Mesenchymal stem cell (in vitro differentiated cells and primary cell): ENCODE measurements at regions not wholly inside any gene's neighbourhood (a gene's known extent, or its start where the extent isn't known, plus 50 kb on each side); places are given as distances from the start of the nearest gene placed in this dataset.
"Not testable (repeated sequence)": the region's sequence is repeated elsewhere in the genome, so short reads cannot be mapped to it uniquely, and the experiment has no call there.

Experiments used
- DNase-seq: peaks from one replicate; pipeline ENCODE4 v3.0.0-alpha.2; 2013
- H2AFZ ChIP-seq: one replicate; pipeline ENCODE4 v1.6.1; 2013; ENCODE audit warnings: low read depth, mild to moderate bottlenecking, control low read depth, inconsistent platforms, low read length, moderate library complexity
- H2AK5ac ChIP-seq: 2 replicates; pipeline ENCODE4 v1.6.1; 2013; ENCODE audit warnings: low read length, moderate library complexity, mild to moderate bottlenecking, inconsistent platforms; ENCODE audit not compliant: severe bottlenecking
- H2BK120ac ChIP-seq: one replicate; pipeline ENCODE4 v1.6.1; 2013; ENCODE audit warnings: low read depth, mild to moderate bottlenecking, inconsistent platforms, low read length, moderate library complexity
- H2BK12ac ChIP-seq, 2 experiments: one replicate each; pipeline ENCODE4 v1.6.1; 2013; ENCODE audit warnings: inconsistent platforms in 2 of 2, low read length in 2 of 2, mild to moderate bottlenecking in 2 of 2, moderate library complexity in 2 of 2, control low read depth in 1 of 2
- H2BK15ac ChIP-seq: one replicate; pipeline ENCODE4 v1.6.1; 2013; ENCODE audit warnings: mild to moderate bottlenecking, low read depth, inconsistent platforms; ENCODE audit not compliant: poor library complexity, severe bottlenecking
- H2BK5ac ChIP-seq: 2 replicates; pipeline ENCODE4 v1.6.1; 2013; ENCODE audit warnings: low read depth, mild to moderate bottlenecking, low read length, control low read depth, inconsistent platforms; ENCODE audit not compliant: poor library complexity, severe bottlenecking
- H3K14ac ChIP-seq, 2 experiments: one replicate each; pipeline ENCODE4 v1.6.1; 2013; ENCODE audit warnings: inconsistent platforms in 2 of 2, low read length in 2 of 2, control low read depth in 1 of 2, mild to moderate bottlenecking in 1 of 2, moderate library complexity in 1 of 2
- H3K18ac ChIP-seq, 2 experiments: one replicate each; pipeline ENCODE4 v1.6.1; 2013; ENCODE audit warnings: inconsistent platforms in 2 of 2, low read length in 2 of 2, control low read depth in 1 of 2, low read depth in 1 of 2, mild to moderate bottlenecking in 1 of 2
- H3K23ac ChIP-seq, 2 experiments: one replicate each; pipeline ENCODE4 v1.6.1; 2013; ENCODE audit warnings: inconsistent platforms in 2 of 2, low read length in 2 of 2, mild to moderate bottlenecking in 2 of 2, moderate library complexity in 2 of 2, control low read depth in 1 of 2
- H3K27ac ChIP-seq: 2 replicates; pipeline ENCODE4 v1.5.1; 2013; ENCODE audit warnings: mild to moderate bottlenecking, moderate library complexity, low read length, control low read depth, inconsistent platforms; ENCODE audit not compliant: poor library complexity, severe bottlenecking
- H3K27me3 ChIP-seq, 2 experiments: 2 replicates each; pipeline versions ENCODE4 v1.6.1 to v1.7.0; 2013; ENCODE audit warnings: low read length in 2 of 2, mild to moderate bottlenecking in 2 of 2, moderate library complexity in 2 of 2, control low read depth in 1 of 2, inconsistent platforms in 1 of 2; ENCODE audit not compliant: control insufficient read depth in 1 of 2, insufficient read depth in 1 of 2
- H3K36me3 ChIP-seq, 2 experiments: 2 replicates each; pipeline versions ENCODE4 v1.6.1 to v1.7.0; 2013; ENCODE audit warnings: low read length in 2 of 2, control low read depth in 1 of 2, inconsistent platforms in 1 of 2, low read depth in 1 of 2, mild to moderate bottlenecking in 1 of 2; ENCODE audit not compliant: insufficient read depth in 2 of 2, control insufficient read depth in 1 of 2
- H3K4ac ChIP-seq, 2 experiments: one replicate each; pipeline ENCODE4 v1.6.1; 2013; ENCODE audit warnings: inconsistent platforms in 2 of 2, low read length in 2 of 2, mild to moderate bottlenecking in 2 of 2, moderate library complexity in 2 of 2, control low read depth in 1 of 2, low read depth in 1 of 2
- H3K4me1 ChIP-seq: 2 replicates; pipeline ENCODE4 v1.6.1; 2013; ENCODE audit warnings: low read depth, low read length, control low read depth; ENCODE audit not compliant: control insufficient read depth, insufficient read depth
- H3K4me2 ChIP-seq: 2 replicates; pipeline ENCODE4 v1.6.1; 2013; ENCODE audit warnings: low read length, mild to moderate bottlenecking, inconsistent platforms; ENCODE audit not compliant: poor library complexity, severe bottlenecking
- H3K4me3 ChIP-seq, 2 experiments: 2 replicates each; pipeline versions ENCODE4 v1.5.1 to v1.7.0; 2013; ENCODE audit warnings: low read length in 2 of 2, mild to moderate bottlenecking in 2 of 2, control low read depth in 1 of 2, low read depth in 1 of 2; ENCODE audit not compliant: insufficient read depth in 1 of 2
- H3K79me1 ChIP-seq: replicated peaks from 2 replicates; pipeline ENCODE4 v1.6.1; 2013; ENCODE audit warnings: mild to moderate bottlenecking, control low read depth, low read length, inconsistent platforms; ENCODE audit not compliant: poor library complexity, severe bottlenecking
- H3K9ac ChIP-seq: 2 replicates; pipeline ENCODE4 v1.7.0; 2013; ENCODE audit warnings: mild to moderate bottlenecking, low read length, moderate library complexity
- H3K9me3 ChIP-seq: 2 replicates; pipeline ENCODE4 v1.7.0; 2013; ENCODE audit warnings: mild to moderate bottlenecking, low read length; ENCODE audit not compliant: control insufficient read depth
- H4K8ac ChIP-seq: one replicate; pipeline ENCODE4 v1.6.1; 2013; ENCODE audit warnings: inconsistent platforms, mild to moderate bottlenecking, low read length, moderate library complexity
- H4K91ac ChIP-seq: one replicate; pipeline ENCODE4 v1.6.1; 2013; ENCODE audit warnings: mild to moderate bottlenecking, low read length, inconsistent platforms
- WGBS: methylation state at CpG from one replicate; pipeline ENCODE4 v1.1.7; 2013; ENCODE audit warnings: mixed read lengths; 5-methylcytosine and 5-hydroxymethylcytosine counted together

- H2AFZ ChIP-seq, result no peak overlapping the region
- H3K23ac ChIP-seq, result no peak overlapping the region
- no peak overlapping the region for H4K8ac ChIP-seq
- peak; percentile 52 for DNase-seq
- H3K14ac ChIP-seq, result no peak overlapping the region
- peak overlapping the region; percentile 28 for H3K4me2 ChIP-seq
- no peaks in the 10 kb centered on the region for H3K36me3 ChIP-seq
- H3K4me3 ChIP-seq, result peak overlapping the region in 1 of 2 experiments; percentile 28
- H3K9ac ChIP-seq, result peak overlapping the region; percentile 71
- H2BK5ac ChIP-seq, result peak overlapping the region; percentile 69
- no peak overlapping the region for H2BK12ac ChIP-seq
- WGBS, result no CpG with 5 or more reads among the region's 2 CpGs
- no peak overlapping the region for H2AK5ac ChIP-seq
- H4K91ac ChIP-seq, result no peak overlapping the region
- H3K9me3 ChIP-seq, result no peaks in the 10 kb centered on the region
- no peak overlapping the region for H3K18ac ChIP-seq
- H2BK120ac ChIP-seq, result no peak overlapping the region
- peak overlapping the region; percentile 97 for H3K27ac ChIP-seq
- H3K79me1 ChIP-seq, result no peaks in the 10 kb centered on the region
- H3K4ac ChIP-seq, result no peak overlapping the region
- H3K27me3 ChIP-seq, result no peaks in the 10 kb centered on the region
- peaks cover 15% of the 10 kb centered on the region for H3K4me1 ChIP-seq
- no peak overlapping the region for H2BK15ac ChIP-seq
Measured at GRCh38 chr1:178609015-178609414, 96.1 kb downstream of the TEX35 start.

GRCh38 chr1:178610690-178611410 lies 97.9 kb downstream of the TEX35 start:
- Histone ChIP-seq H3K4me1 (peaks cover 14% of the 10 kb centered on the region), H2AK5ac (peak overlapping the region; percentile 56), H3K9ac (peak overlapping the region; percentile 89), H2BK12ac (peak overlapping the region in 1 of 2 experiments; percentile 31), H3K4ac (peak overlapping the region in 1 of 2 experiments; percentile 58), H3K27ac (peak overlapping the region; percentile 16), H4K8ac (peak overlapping the region; percentile 57)
- not testable (repeated sequence) for H2AFZ ChIP-seq, H3K14ac ChIP-seq, H3K27me3 ChIP-seq, H3K23ac ChIP-seq, H2BK15ac ChIP-seq, H3K9me3 ChIP-seq, H4K91ac ChIP-seq, H2BK5ac ChIP-seq, H2BK120ac ChIP-seq, H3K79me1 ChIP-seq, H3K36me3 ChIP-seq, H3K18ac ChIP-seq, H3K4me2 ChIP-seq, H3K4me3 ChIP-seq
- WGBS, result 86% methylated on average over 9 of the region's 10 CpGs
- peak; percentile 50 for DNase-seq

GRCh38 chr1:178612261-178612660 lies 99.4 kb downstream of the TEX35 start:
- Histone ChIP-seq H3K18ac (no peak overlapping the region), H3K4me3 (no peak overlapping the region), H3K4me2 (no peak overlapping the region), H3K9ac (peak overlapping the region; percentile 89), H4K8ac (no peak overlapping the region), H3K4ac (no peak overlapping the region), H2BK120ac (no peak overlapping the region), H4K91ac (no peak overlapping the region), H3K79me1 (no peaks in the 10 kb centered on the region), H2BK5ac (peak overlapping the region; percentile 57), H3K27me3 (no peaks in the 10 kb centered on the region), H3K23ac (no peak overlapping the region), H3K14ac (no peak overlapping the region), H3K4me1 (peaks cover 12% of the 10 kb centered on the region), H2AK5ac (no peak overlapping the region), H2AFZ (no peak overlapping the region), H2BK15ac (no peak overlapping the region), H3K36me3 (no peaks in the 10 kb centered on the region), H3K9me3 (no peaks in the 10 kb centered on the region), H2BK12ac (no peak overlapping the region), H3K27ac (peak overlapping the region; percentile 98)
- DNase-seq, result peak; percentile 34
- WGBS, result no CpG with 5 or more reads among the region's 2 CpGs

GRCh38 chr1:178613271-178613945 lies 100.5 kb downstream of the TEX35 start:
- Histone ChIP-seq H3K79me1 (no peaks in the 10 kb centered on the region), H2AK5ac (peak overlapping the region; percentile 61), H3K4me2 (no peak overlapping the region), H3K18ac (peak overlapping the region in 1 of 2 experiments; percentile 13), H3K4ac (peak overlapping the region in 1 of 2 experiments; percentile 57), H3K9ac (peak overlapping the region; percentile 89), H2AFZ (no peak overlapping the region), H3K4me3 (no peak overlapping the region), H4K91ac (peak overlapping the region; percentile 87), H3K27ac (no peak overlapping the region), H3K4me1 (peaks cover 10% of the 10 kb centered on the region), H2BK15ac (no peak overlapping the region), H2BK12ac (peak overlapping the region; percentile 29 to 67), H3K23ac (no peak overlapping the region), H2BK120ac (peak overlapping the region; percentile 42), H3K9me3 (no peaks in the 10 kb centered on the region), H3K36me3 (no peaks in the 10 kb centered on the region), H3K27me3 (no peaks in the 10 kb centered on the region), H3K14ac (no peak overlapping the region), H4K8ac (peak overlapping the region; percentile 5), H2BK5ac (peak overlapping the region; percentile 67)
- WGBS, result 94% methylated on average over 3 of the region's 3 CpGs
- no peak for DNase-seq
